PC-3 (cell line): ENCODE measurements at regions not wholly inside any gene's neighbourhood (a gene's known extent, or its start where the extent isn't known, plus 50 kb on each side); places are given as distances from the start of the nearest gene placed in this dataset.

Experiments used
- ATAC-seq: fragments of 200-7000 bp; cut with Tn5 transposase; 2 replicates; pipeline ENCODE4 v1.9.1; 2020; ENCODE audit warnings: mild to moderate bottlenecking, moderate library complexity
- BruUV-seq: library from RNA; stranded (reverse); fragments of 400-500 nt; replicated peaks from 2 replicates; lab custom pipeline; 2021; lab: Mats Ljungman, UMichigan
- CTCF ChIA-PET: fragments of 300-600 bp; sonication (Branson Sonifier 250); formaldehyde crosslinking; loops from one replicate; lab custom pipeline; 2022; ENCODE audit warnings: antibody characterized with exemption; lab: Charles Lee
- POLR2A ChIA-PET: fragments of 300-600 bp; sonication (Branson Sonifier 250); formaldehyde crosslinking; loops from one replicate; lab custom pipeline; 2022; ENCODE audit warnings: antibody characterized with exemption; ENCODE audit not compliant: unreplicated experiment; lab: Charles Lee
- DNase-seq: peaks from one replicate; pipeline ENCODE4 v3.0.0-alpha.2; 2015
- H2AFZ ChIP-seq: fragments of 300-600 bp; sonication (generic); 2 replicates; pipeline ENCODE4 v1.6.0; 2016; ENCODE audit warnings: antibody characterized with exemption, low read length
- H3F3A ChIP-seq: fragments of 300-600 bp; sonication (generic); one replicate; pipeline ENCODE4 v1.6.0; 2017; ENCODE audit warnings: antibody characterized with exemption, low read length, control low read depth, mild to moderate bottlenecking; ENCODE audit not compliant: unreplicated experiment
- H3K27ac ChIP-seq: fragments of 300-600 bp; sonication (generic); 2 replicates; pipeline ENCODE4 v1.5.1; 2016; ENCODE audit warnings: mild to moderate bottlenecking, low read length
- H3K27me3 ChIP-seq: fragments of 300-600 bp; sonication (generic); 2 replicates; pipeline ENCODE4 v1.6.1; 2016; ENCODE audit warnings: low read length, mixed read lengths
- H3K36me3 ChIP-seq: fragments of 300-600 bp; sonication (generic); 2 replicates; pipeline ENCODE4 v1.6.1; 2016; ENCODE audit warnings: low read depth, mixed run types, low read length, mixed read lengths
- H3K4me1 ChIP-seq: fragments of 300-600 bp; sonication (generic); 2 replicates; pipeline ENCODE4 v1.5.1; 2016; ENCODE audit warnings: low read length; ENCODE audit not compliant: insufficient read depth
- H3K4me2 ChIP-seq: fragments of 300-600 bp; sonication (generic); 2 replicates; pipeline ENCODE4 v1.6.0; 2016; ENCODE audit warnings: low read length
- H3K4me3 ChIP-seq: fragments of 300-600 bp; sonication (generic); 2 replicates; pipeline ENCODE4 v1.5.1; 2016; ENCODE audit warnings: mild to moderate bottlenecking, low read length, mixed read lengths
- H3K79me2 ChIP-seq: fragments of 300-600 bp; sonication (generic); 2 replicates; pipeline ENCODE4 v1.6.1; 2017; ENCODE audit warnings: low read length, mixed read lengths
- H3K9ac ChIP-seq: fragments of 300-600 bp; sonication (generic); 2 replicates; pipeline ENCODE4 v1.6.0; 2016; ENCODE audit warnings: mild to moderate bottlenecking, low read length
- H3K9me2 ChIP-seq: fragments of 300-600 bp; sonication (generic); replicated peaks from 2 replicates; pipeline ENCODE4 v1.6.1; 2016; ENCODE audit warnings: mixed run types, low read length, mixed read lengths
- H3K9me3 ChIP-seq: fragments of 300-600 bp; sonication (generic); 2 replicates; pipeline ENCODE4 v1.6.1; 2016; ENCODE audit warnings: low read length, mixed read lengths
- H4K20me1 ChIP-seq: fragments of 300-600 bp; sonication (generic); 2 replicates; pipeline ENCODE4 v1.6.1; 2016; ENCODE audit warnings: low read length, mixed read lengths
- EZH2 ChIP-seq: fragments of 300-600 bp; sonication (generic); IDR thresholded peaks from one replicate; pipeline ENCODE4 v1.6.1; 2017; ENCODE audit warnings: antibody characterized with exemption, mild to moderate bottlenecking, low read length; ENCODE audit not compliant: unreplicated experiment
- EZH2phosphoT487 ChIP-seq: fragments of 300-600 bp; sonication (generic); IDR thresholded peaks from 2 replicates; pipeline ENCODE4 v1.6.1; 2018; ENCODE audit warnings: mild to moderate bottlenecking, antibody characterized with exemption, low read length, borderline replicate concordance
- intact Hi-C: fragments of 100-400 bp; cut with micrococcal nuclease; formaldehyde crosslinking; loops from 2 replicates; pipeline ENCODE4 v1.9.0; 2023
- TF ChIP-seq, protein P1 (sequence below): fragments of 300-600 bp; sonication (generic); conservative IDR thresholded peaks from 2 replicates; pipeline ENCODE4 v1.5.1; 2017; ENCODE audit warnings: antibody characterized with exemption, low read depth, mild to moderate bottlenecking, low read length

DNA sequence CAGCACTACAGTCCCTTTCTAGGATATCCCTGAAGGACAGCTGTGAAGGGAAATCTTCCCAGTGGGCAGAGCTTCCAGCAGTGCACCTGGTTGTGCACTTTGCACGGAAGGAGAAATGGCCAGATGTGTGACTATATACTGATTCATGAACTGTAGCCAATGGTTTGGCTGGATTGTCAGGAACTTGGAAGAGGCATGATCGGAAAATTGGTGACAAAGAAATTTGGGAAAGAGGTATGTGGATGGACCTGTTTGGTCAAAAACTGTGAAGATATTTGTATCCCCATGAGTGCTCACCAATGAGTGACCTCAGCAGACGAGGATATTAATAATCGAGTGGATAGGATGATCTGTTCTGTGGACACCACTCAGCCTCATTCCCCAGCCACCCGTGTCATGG lies 582.2 kb downstream of the CPS1 start:
- ATAC-seq, result peak; percentile 37; the same call in 1 of the 2 replicates
- POLR2A ChIA-PET, result no interaction called here
- BruUV-seq, result no TSS peak

DNA sequence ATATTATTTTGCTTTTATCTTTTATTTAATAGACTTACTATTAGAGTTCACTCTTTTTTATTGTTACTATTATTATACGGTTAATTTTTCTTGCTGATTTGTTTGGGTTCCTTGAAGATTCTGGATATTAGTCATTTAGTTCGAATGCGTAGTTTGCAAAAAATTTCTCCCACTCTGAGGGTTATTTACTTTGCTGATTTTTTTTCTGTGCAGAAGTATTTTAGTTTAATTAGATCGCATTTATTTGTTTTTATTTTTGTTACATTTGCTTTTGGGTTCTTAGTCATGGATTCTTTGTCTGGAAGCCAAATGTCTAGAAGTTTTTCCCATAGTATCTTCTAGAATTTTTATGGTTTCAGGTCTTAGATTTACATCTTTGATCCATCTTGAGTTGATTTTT lies 585.2 kb downstream of the CPS1 start:
- no TSS peak for BruUV-seq
- H3F3A ChIP-seq, result no peaks in the 10 kb centered on the region
- POLR2A ChIA-PET, result no interaction called here

More for the DNA sequence above, 582.2 kb downstream of the CPS1 start:
- no peaks in the 10 kb centered on the region for H3K9me2 ChIP-seq
- peak; percentile 92 for DNase-seq
- CTCF ChIA-PET, result no interaction called here
- H3K27me3 ChIP-seq, result no peaks in the 10 kb centered on the region
- H3K4me3 ChIP-seq, result no peak overlapping the region
- intact Hi-C loops, result no loop called here
- no peak overlapping the region for H3K9ac ChIP-seq
- H3K4me2 ChIP-seq, result peak overlapping the region; percentile 6; the same call in 1 of the 2 replicates
- no peaks in the 10 kb centered on the region for H3K36me3 ChIP-seq
- no peaks in the 10 kb centered on the region for H3K9me3 ChIP-seq
- peaks cover 38% of the 10 kb centered on the region for H3K4me1 ChIP-seq
- no peaks in the 10 kb centered on the region for H4K20me1 ChIP-seq
- H2AFZ ChIP-seq, result no peak overlapping the region
- TF ChIP-seq EZH2phosphoT487, result no peak
- TF ChIP-seq EZH2, result no peak
- TF ChIP-seq, protein P1, sequence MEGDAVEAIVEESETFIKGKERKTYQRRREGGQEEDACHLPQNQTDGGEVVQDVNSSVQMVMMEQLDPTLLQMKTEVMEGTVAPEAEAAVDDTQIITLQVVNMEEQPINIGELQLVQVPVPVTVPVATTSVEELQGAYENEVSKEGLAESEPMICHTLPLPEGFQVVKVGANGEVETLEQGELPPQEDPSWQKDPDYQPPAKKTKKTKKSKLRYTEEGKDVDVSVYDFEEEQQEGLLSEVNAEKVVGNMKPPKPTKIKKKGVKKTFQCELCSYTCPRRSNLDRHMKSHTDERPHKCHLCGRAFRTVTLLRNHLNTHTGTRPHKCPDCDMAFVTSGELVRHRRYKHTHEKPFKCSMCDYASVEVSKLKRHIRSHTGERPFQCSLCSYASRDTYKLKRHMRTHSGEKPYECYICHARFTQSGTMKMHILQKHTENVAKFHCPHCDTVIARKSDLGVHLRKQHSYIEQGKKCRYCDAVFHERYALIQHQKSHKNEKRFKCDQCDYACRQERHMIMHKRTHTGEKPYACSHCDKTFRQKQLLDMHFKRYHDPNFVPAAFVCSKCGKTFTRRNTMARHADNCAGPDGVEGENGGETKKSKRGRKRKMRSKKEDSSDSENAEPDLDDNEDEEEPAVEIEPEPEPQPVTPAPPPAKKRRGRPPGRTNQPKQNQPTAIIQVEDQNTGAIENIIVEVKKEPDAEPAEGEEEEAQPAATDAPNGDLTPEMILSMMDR, result no peak
- H3F3A ChIP-seq, result no peaks in the 10 kb centered on the region
- peaks cover 9% of the 10 kb centered on the region; the same call in 1 of the 2 replicates for H3K79me2 ChIP-seq
- peak overlapping the region; percentile 79 for H3K27ac ChIP-seq

DNA sequence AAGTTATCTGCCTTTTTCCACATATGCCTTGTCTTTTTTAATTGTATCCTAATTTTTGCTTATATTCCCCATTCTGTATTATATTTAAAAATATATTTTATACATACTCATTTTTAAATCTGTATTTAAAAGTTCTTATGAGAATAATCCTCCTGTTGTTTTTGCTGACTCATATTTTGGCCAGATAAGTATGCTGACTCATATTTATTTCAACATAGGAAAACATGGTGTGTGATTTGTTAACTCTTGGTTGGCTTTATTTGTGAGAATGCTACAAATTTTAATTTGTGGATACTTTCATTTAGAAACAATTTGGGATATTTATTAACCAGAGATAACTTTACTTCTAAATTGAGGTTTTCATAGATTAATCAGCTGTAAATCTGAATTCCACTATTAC lies 587.7 kb downstream of the CPS1 start:
- Histone ChIP-seq H3K27ac (peak overlapping the region; percentile 86), H3K4me2 (peak overlapping the region; percentile 68), H3K9ac (peak overlapping the region; percentile 52), H3K4me1 (peaks cover 43% of the 10 kb centered on the region), H3F3A (no peaks in the 10 kb centered on the region), H3K9me3 (no peaks in the 10 kb centered on the region), H2AFZ (no peak overlapping the region), H3K4me3 (peak overlapping the region; percentile 22), H3K79me2 (peaks cover 17% of the 10 kb centered on the region; the same call in 1 of the 2 replicates), H4K20me1 (no peaks in the 10 kb centered on the region), H3K27me3 (no peaks in the 10 kb centered on the region), H3K36me3 (no peaks in the 10 kb centered on the region; the same call in 1 of the 2 replicates), H3K9me2 (no peaks in the 10 kb centered on the region)
- BruUV-seq, result no TSS peak
- DNase-seq (peak; percentile 84), ATAC-seq (no peak; the same call in 1 of the 2 replicates)
- intact Hi-C loops, result no loop called here
- POLR2A ChIA-PET, result no interaction called here
- CTCF ChIA-PET, result interaction anchor here (0.7 kb wide), 1 partner anchor 458 kb away, joined by 3 read pairs; no protein-coding TSS in a partner anchor
- no peak for TF ChIP-seq EZH2phosphoT487
- no peak for TF ChIP-seq EZH2
- TF ChIP-seq, protein P1, result no peak

More for the DNA sequence above, 585.2 kb downstream of the CPS1 start:
- Histone ChIP-seq H3K4me1 (peaks cover 54% of the 10 kb centered on the region), H3K36me3 (no peaks in the 10 kb centered on the region; the same call in 1 of the 2 replicates), H3K4me2 (peak overlapping the region; percentile 51), H3K9ac (peak overlapping the region; percentile 22; the same call in 1 of the 2 replicates), H4K20me1 (no peaks in the 10 kb centered on the region), H2AFZ (no peak overlapping the region), H3K27ac (peak overlapping the region; percentile 84), H3K79me2 (peaks cover 17% of the 10 kb centered on the region; the same call in 1 of the 2 replicates), H3K4me3 (0 out of 2 replicates have a peak overlapping the region, but pooled peaks have one; percentile 31), H3K27me3 (no peaks in the 10 kb centered on the region), H3K9me3 (no peaks in the 10 kb centered on the region), H3K9me2 (no peaks in the 10 kb centered on the region)
- peak; percentile 67 for ATAC-seq
- peak; percentile 78 for DNase-seq
- TF ChIP-seq EZH2phosphoT487, result no peak
- TF ChIP-seq, protein P1, result no peak
- TF ChIP-seq EZH2, result no peak
- intact Hi-C loops, result no loop called here
- CTCF ChIA-PET, result no interaction called here
